ENCODE measurements at regions not wholly inside any gene's neighbourhood (a gene's known extent, or its start where the extent isn't known, plus 50 kb on each side); places are given as distances from the start of the nearest gene placed in this dataset.
A peak's percentile ranks its signal among the peaks of the same experiment; 100 is the strongest.
"Not testable (repeated sequence)": the region's sequence is repeated elsewhere in the genome, so short reads cannot be mapped to it uniquely, and the experiment has no call there.

DNA sequence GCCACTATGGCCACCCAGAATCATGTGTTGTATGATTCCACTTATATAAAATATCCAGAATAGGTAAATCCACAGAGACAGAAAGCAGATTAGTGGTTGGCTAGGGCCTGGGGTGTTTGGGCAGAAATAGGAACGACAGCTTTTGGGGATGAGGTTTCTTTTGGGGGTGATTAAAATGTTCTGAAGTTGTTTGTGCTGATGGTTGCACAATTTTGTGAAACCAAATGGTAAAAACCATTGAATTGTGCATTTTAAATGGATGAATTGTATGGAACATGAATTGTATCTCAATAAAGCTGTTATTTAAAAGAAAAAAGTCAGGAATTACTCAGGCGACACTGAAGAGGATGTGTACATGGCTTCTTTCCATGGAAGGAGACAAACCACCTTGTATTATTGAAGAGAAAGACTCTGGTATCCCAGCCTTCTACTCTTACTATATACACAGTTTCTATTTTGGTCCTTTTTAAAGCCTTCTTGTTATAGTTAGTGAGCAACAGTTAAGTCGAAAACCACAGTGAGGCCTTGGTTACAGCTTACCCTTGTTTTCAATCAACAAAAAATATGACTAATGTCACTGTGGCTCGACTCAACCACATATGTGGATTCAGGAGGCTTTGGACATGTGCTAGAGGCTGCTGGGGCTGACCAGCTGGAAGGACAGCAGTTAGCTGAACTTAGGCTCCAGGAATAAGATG is 57.1 kb upstream of the KMT2E start:
- H3K9ac ChIP-seq (ENCODE audit: low read depth in 1 of 3, low read length in 3 of 3) = no peak overlapping the region
- H3K4me1 ChIP-seq (ENCODE audit: control insufficient read depth in 3 of 3, insufficient read depth in 3 of 3, low read length in 3 of 3) = peaks cover 0 to 5% (median 5%) of the 10 kb centered on the region in 3 donors
- H3K9me3 ChIP-seq (ENCODE audit: control insufficient read depth in 3 of 3, low read length in 3 of 3) = no peaks in the 10 kb centered on the region
- H3K27ac ChIP-seq (ENCODE audit: low read depth, low read length) = peak overlapping the region; percentile 49
- H3K4me3 ChIP-seq (ENCODE audit: low read length in 3 of 3) = no peak overlapping the region
- H3K27me3 ChIP-seq (ENCODE audit: control insufficient read depth in 3 of 3, insufficient read depth in 3 of 3, low read length in 3 of 3) = no peaks in the 10 kb centered on the region
- no peaks in the 10 kb centered on the region for H3K36me3 ChIP-seq (ENCODE audit: control insufficient read depth in 3 of 3, insufficient read depth in 3 of 3, low read length in 3 of 3)

DNA sequence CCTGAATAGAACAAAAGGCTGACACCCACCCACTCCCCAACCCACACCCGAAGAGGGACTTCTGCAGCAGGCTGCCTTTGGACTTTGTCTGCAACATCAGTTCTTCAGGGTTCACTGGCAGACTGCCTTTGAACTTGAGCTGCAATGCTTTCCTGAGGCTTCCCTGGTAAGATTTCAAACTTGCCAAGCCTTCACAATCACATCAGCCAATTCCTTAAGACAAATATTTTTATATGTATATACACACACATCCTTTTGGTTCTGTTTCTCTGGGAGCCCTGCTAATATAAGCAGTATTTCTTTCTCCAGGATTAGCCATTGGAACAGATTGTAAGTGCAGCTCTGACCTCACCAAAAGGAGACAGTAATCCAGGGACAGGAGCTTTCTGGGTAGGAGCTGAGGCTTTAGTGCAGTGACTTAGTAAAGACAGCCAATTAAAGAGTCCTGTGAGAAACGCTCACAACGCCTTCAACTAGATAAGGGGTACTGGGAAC is 55.6 kb upstream of the KMT2E start:
- Histone ChIP-seq H3K4me3 (ENCODE audit: low read length in 3 of 3) (no peak overlapping the region), H3K27me3 (ENCODE audit: control insufficient read depth in 3 of 3, insufficient read depth in 3 of 3, low read length in 3 of 3) (no peaks in the 10 kb centered on the region), H3K9ac (ENCODE audit: low read depth in 1 of 3, low read length in 3 of 3) (no peak overlapping the region), H3K27ac (ENCODE audit: low read depth, low read length) (no peak overlapping the region), H3K9me3 (ENCODE audit: control insufficient read depth in 3 of 3, low read length in 3 of 3) (no peaks in the 10 kb centered on the region), H3K4me1 (ENCODE audit: control insufficient read depth in 3 of 3, insufficient read depth in 3 of 3, low read length in 3 of 3) (peaks cover 2 to 12% (median 5%) of the 10 kb centered on the region in 3 donors), H3K36me3 (ENCODE audit: control insufficient read depth in 3 of 3, insufficient read depth in 3 of 3, low read length in 3 of 3) (no peaks in the 10 kb centered on the region)

DNA sequence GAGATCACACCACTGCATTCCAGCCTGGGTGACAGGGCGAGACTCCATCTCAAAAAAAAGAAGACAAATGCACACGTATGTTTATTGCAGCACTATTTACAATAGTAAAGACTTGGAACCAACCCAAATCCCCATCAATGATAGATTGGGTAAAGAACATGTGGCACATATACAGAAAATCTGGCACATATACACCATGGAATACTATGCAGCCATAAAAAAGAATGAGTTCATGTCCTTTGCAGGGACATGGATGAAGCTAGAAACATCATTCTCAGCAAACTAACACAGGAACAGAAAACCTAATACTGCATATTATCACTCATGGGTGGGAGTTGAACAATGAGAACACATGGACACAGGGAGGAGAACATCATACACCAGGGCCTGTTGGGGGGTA is 54.5 kb upstream of the KMT2E start:
- not testable (repeated sequence) for H3K36me3 ChIP-seq (ENCODE audit: control insufficient read depth in 3 of 3, insufficient read depth in 3 of 3, low read length in 3 of 3)
- peaks cover 5 to 16% (median 8%) of the 10 kb centered on the region in 3 donors for H3K4me1 ChIP-seq (ENCODE audit: control insufficient read depth in 3 of 3, insufficient read depth in 3 of 3, low read length in 3 of 3)

DNA sequence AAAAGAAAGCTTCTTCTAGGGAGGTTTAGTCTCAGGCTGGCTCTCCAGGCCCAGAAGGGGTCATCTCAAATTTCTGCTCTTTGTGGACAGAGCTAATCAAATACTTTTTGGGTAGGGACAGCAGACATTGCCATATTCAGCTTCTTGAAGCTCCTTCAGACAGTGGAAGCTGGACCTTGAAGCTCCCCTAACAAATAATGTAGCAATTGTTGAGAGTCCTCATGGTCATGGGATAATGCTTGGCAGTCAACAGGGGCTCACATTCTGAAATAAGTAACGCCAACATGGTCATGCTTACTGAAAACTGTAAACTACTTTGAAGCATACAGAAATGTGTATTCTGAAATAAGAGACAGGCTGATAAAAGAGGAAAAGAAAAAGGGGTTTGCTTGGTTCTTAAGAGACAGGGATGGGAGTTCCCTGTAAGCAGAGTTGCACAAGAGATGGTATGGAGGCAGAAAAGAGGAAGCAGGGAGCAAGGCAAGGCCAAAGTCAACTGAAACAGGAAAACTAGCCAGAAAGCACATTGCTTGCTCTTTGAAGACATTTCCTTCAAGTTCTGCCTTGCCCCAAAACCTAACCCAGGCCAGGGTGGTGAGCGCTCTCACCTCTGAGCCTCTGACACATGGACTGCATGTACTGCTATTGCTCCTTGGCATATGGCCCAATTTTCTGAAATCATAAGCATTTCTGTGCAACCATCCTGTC is 53.1 kb upstream of the KMT2E start:
- Histone ChIP-seq H3K36me3 (ENCODE audit: control insufficient read depth in 3 of 3, insufficient read depth in 3 of 3, low read length in 3 of 3) (no peaks in the 10 kb centered on the region), H3K4me3 (ENCODE audit: low read length in 3 of 3) (no peak overlapping the region), H3K9me3 (ENCODE audit: control insufficient read depth in 3 of 3, low read length in 3 of 3) (no peaks in the 10 kb centered on the region), H3K9ac (ENCODE audit: low read depth in 1 of 3, low read length in 3 of 3) (no peak overlapping the region), H3K27me3 (ENCODE audit: control insufficient read depth in 3 of 3, insufficient read depth in 3 of 3, low read length in 3 of 3) (no peaks in the 10 kb centered on the region), H3K27ac (ENCODE audit: low read depth, low read length) (peak overlapping the region; percentile 30), H3K4me1 (ENCODE audit: control insufficient read depth in 3 of 3, insufficient read depth in 3 of 3, low read length in 3 of 3) (peaks cover 5 to 16% (median 8%) of the 10 kb centered on the region in 3 donors)

More for the DNA sequence above, 54.5 kb upstream of the KMT2E start:
- not testable (repeated sequence) for H3K9ac ChIP-seq (ENCODE audit: low read depth in 1 of 3, low read length in 3 of 3); H3K27me3 ChIP-seq (ENCODE audit: control insufficient read depth in 3 of 3, insufficient read depth in 3 of 3, low read length in 3 of 3); H3K9me3 ChIP-seq (ENCODE audit: control insufficient read depth in 3 of 3, low read length in 3 of 3); H3K4me3 ChIP-seq (ENCODE audit: low read length in 3 of 3); H3K27ac ChIP-seq (ENCODE audit: low read depth, low read length)

DNA sequence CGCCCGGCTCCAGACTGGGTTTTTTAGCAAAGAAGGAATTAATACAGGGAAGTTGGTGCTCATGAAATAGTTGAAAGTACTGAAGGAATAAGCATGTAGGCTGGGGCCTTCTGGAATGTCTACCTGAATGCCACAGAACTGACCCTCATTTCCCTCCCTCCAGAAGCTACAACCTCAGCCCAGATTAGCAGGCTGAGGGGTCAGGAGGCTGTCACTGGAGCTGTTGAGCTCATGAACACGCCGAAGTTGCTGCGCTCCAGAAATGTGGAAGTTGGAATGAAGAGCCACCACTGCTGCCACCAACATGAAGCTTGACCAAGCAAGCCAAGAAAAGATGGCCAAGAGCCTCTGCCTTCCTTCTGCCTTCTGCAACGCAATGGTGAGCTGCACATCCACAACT is 52.2 kb upstream of the KMT2E start:
- Histone ChIP-seq H3K27ac (ENCODE audit: low read depth, low read length) (no peak overlapping the region), H3K36me3 (ENCODE audit: control insufficient read depth in 3 of 3, insufficient read depth in 3 of 3, low read length in 3 of 3) (no peaks in the 10 kb centered on the region), H3K9me3 (ENCODE audit: control insufficient read depth in 3 of 3, low read length in 3 of 3) (no peaks in the 10 kb centered on the region), H3K27me3 (ENCODE audit: control insufficient read depth in 3 of 3, insufficient read depth in 3 of 3, low read length in 3 of 3) (no peaks in the 10 kb centered on the region), H3K4me1 (ENCODE audit: control insufficient read depth in 3 of 3, insufficient read depth in 3 of 3, low read length in 3 of 3) (peaks cover 3 to 16% (median 8%) of the 10 kb centered on the region in 3 donors), H3K9ac (ENCODE audit: low read depth in 1 of 3, low read length in 3 of 3) (no peak overlapping the region), H3K4me3 (ENCODE audit: low read length in 3 of 3) (no peak overlapping the region)

DNA sequence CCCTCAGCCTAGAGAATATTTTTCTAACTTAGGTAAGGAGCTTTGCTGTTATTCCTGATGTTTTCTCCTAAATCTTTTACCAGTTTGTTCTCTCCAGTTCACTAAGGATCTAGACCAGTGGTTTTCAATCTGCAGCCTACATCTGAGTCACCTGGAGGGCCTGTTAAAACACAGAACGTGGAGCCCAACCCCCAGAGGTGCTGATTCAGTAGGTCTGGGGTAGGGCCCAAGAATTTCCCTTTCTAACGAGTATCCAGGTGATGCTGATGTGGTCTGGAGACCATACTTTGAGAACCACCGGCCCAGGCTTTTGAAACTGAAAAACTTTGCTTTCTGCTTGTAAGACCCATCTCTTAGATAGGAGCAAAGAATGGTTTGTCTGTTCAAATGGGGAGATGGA is 51.2 kb upstream of the KMT2E start:
- H3K27me3 ChIP-seq (ENCODE audit: control insufficient read depth in 3 of 3, insufficient read depth in 3 of 3, low read length in 3 of 3) = no peaks in the 10 kb centered on the region
- no peaks in the 10 kb centered on the region for H3K36me3 ChIP-seq (ENCODE audit: control insufficient read depth in 3 of 3, insufficient read depth in 3 of 3, low read length in 3 of 3)
- H3K9ac ChIP-seq (ENCODE audit: low read depth in 1 of 3, low read length in 3 of 3) = no peak overlapping the region
- H3K4me3 ChIP-seq (ENCODE audit: low read length in 3 of 3) = no peak overlapping the region
- H3K27ac ChIP-seq (ENCODE audit: low read depth, low read length) = no peak overlapping the region
- peaks cover 0 to 16% (median 8%) of the 10 kb centered on the region in 3 donors for H3K4me1 ChIP-seq (ENCODE audit: control insufficient read depth in 3 of 3, insufficient read depth in 3 of 3, low read length in 3 of 3)
- no peaks in the 10 kb centered on the region for H3K9me3 ChIP-seq (ENCODE audit: control insufficient read depth in 3 of 3, low read length in 3 of 3)

DNA sequence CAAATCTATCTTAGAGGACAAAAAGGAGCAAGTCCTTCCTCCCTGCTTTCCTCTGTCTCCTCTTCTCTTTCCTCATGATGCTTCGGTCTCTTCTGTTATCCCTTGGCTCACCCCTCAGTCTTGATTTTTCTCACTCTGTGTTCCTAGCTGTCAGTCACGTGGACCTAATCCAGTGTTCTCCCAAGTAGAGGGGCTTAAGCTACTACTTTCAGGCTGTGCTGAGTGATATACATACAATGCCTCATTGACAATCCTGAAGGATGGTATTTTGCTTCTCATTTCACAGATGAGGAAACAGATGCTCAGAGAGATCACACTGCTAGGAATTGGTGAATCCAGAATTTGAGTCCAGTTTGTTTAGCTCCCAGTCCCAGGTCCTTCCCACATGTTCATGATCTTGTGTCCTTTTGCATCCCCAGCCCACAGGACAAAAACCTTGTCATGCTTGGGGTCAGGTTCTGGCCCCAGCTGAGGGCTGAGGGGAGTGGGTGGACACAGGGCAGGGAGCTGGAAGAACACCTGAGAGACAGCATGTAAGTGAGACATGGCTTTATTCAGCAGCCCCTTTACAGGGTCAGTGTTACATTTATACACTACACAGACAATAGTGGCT is 50.5 kb upstream of the KMT2E start:
- Histone ChIP-seq H3K27me3 (ENCODE audit: control insufficient read depth in 3 of 3, insufficient read depth in 3 of 3, low read length in 3 of 3) (no peaks in the 10 kb centered on the region), H3K4me1 (ENCODE audit: control insufficient read depth in 3 of 3, insufficient read depth in 3 of 3, low read length in 3 of 3) (peaks cover 0 to 16% (median 8%) of the 10 kb centered on the region in 3 donors), H3K27ac (ENCODE audit: low read depth, low read length) (peak overlapping the region; percentile 25), H3K4me3 (ENCODE audit: low read length in 3 of 3) (no peak overlapping the region), H3K9ac (ENCODE audit: low read depth in 1 of 3, low read length in 3 of 3) (no peak overlapping the region), H3K9me3 (ENCODE audit: control insufficient read depth in 3 of 3, low read length in 3 of 3) (no peaks in the 10 kb centered on the region), H3K36me3 (ENCODE audit: control insufficient read depth in 3 of 3, insufficient read depth in 3 of 3, low read length in 3 of 3) (no peaks in the 10 kb centered on the region)

DNA sequence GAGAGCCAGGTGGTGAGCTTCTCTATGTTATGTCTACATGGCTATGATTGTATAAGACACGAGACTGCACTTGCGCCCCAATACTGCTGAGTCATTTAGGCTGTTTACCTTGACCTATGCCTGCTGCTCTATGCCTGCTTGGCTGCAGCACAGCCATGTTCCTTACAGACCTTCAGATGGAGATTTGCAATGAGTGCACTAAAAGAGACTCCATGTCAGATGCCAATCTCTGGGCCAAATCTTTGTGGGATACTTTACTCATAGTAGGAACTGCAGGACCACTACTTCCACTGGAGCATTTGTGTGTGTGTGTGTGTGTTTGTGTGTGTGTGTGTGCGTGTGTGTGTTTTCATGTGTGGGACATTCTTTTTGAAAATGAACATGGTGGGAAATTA is 50.0 kb upstream of the KMT2E start:
- H3K27me3 ChIP-seq (ENCODE audit: control insufficient read depth in 3 of 3, insufficient read depth in 3 of 3, low read length in 3 of 3) = no peaks in the 10 kb centered on the region
- no peaks in the 10 kb centered on the region for H3K9me3 ChIP-seq (ENCODE audit: control insufficient read depth in 3 of 3, low read length in 3 of 3)
- H3K36me3 ChIP-seq (ENCODE audit: control insufficient read depth in 3 of 3, insufficient read depth in 3 of 3, low read length in 3 of 3) = no peaks in the 10 kb centered on the region
- H3K27ac ChIP-seq (ENCODE audit: low read depth, low read length) = no peak overlapping the region
- H3K4me1 ChIP-seq (ENCODE audit: control insufficient read depth in 3 of 3, insufficient read depth in 3 of 3, low read length in 3 of 3) = peaks cover 0 to 16% (median 8%) of the 10 kb centered on the region in 3 donors
- H3K9ac ChIP-seq (ENCODE audit: low read depth in 1 of 3, low read length in 3 of 3) = no peak overlapping the region
- H3K4me3 ChIP-seq (ENCODE audit: low read length in 3 of 3) = no peak overlapping the region

Data from skeletal muscle tissue (tissue), 3 donors.